K562 (cell line): ENCODE measurements at regions not wholly inside any gene's neighbourhood (a gene's known extent, or its start where the extent isn't known, plus 50 kb on each side); places are given as distances from the start of the nearest gene placed in this dataset.

Experiments used
- ATAC-seq: fragments of 200-7000 bp; cut with Tn5 transposase; 3 replicates; pipeline ENCODE4 v1.9.1; 2020; ENCODE audit warnings: moderate library complexity
- BruUV-seq: library from RNA; stranded (reverse); fragments of 400-500 nt; replicated peaks from 2 replicates; lab custom pipeline; 2021; lab: Mats Ljungman, UMichigan
- CTCF ChIA-PET: fragments of 300-600 bp; formaldehyde crosslinking; extraction: SDS; loops from one replicate; lab custom pipeline; 2021; ENCODE audit warnings: low intra/inter-chr PET ratio; lab: Yijun Ruan, JAX
- POLR2A ChIA-PET: fragments of 300-600, 350-650 bp; sonication (Branson Sonifier 250); formaldehyde crosslinking; extraction: SDS; loops from one replicate; lab custom pipeline; 2021; ENCODE audit warnings: antibody characterized with exemption, inconsistent platforms; lab: Yijun Ruan, JAX
- DNase-seq, 4 experiments: peaks; one replicate each; pipeline versions ENCODE4 v3.0.0 to v3.0.0-alpha.2; 2011 to 2018; ENCODE audit warnings: low spot score in 3 of 4, mixed read lengths in 3 of 4; ENCODE audit errors: extremely low read depth in 1 of 4
- FAIRE-seq: peaks from 2 replicates; lab custom pipeline; 2011; peaks lifted over from hg19 to GRCh38; lab: Jason Lieb, UNC
- H2AFZ ChIP-seq: 2 replicates; pipeline ENCODE4 v1.6.0; 2011; ENCODE audit warnings: low read depth, low read length, control low read depth, inconsistent platforms
- H3K27ac ChIP-seq: fragments of 200-600 bp; 3 replicates; pipeline ENCODE4 v1.8.0; 2011; ENCODE audit warnings: low read depth, mild to moderate bottlenecking, control low read depth, inconsistent platforms, low read length, moderate library complexity, mixed read lengths; ENCODE audit errors: extremely low read depth
- H3K27me3 ChIP-seq, 2 experiments: fragments of 300-600 bp in 1 of 2; 2 replicates in 1 of 2; 3 replicates in 1 of 2; pipeline versions ENCODE4 v1.6.0 to v1.8.0; 2011; ENCODE audit warnings: inconsistent platforms in 2 of 2, low read length in 2 of 2, mild to moderate bottlenecking in 1 of 2, mixed read lengths in 1 of 2, moderate library complexity in 1 of 2; ENCODE audit not compliant: control insufficient read depth in 2 of 2, insufficient read depth in 2 of 2
- H3K36me3 ChIP-seq: fragments of 300-600 bp; 3 replicates; pipeline ENCODE4 v1.8.0; 2011; ENCODE audit warnings: mild to moderate bottlenecking, low read length, inconsistent platforms; ENCODE audit not compliant: control insufficient read depth, insufficient read depth
- H3K4me1 ChIP-seq, 2 experiments: fragments of 200-600 bp in 1 of 2; replicated peaks in 1 of 2; 2 replicates in 1 of 2; 3 replicates in 1 of 2; pipeline versions ENCODE4 v1.5.1 to v1.8.0; 2011; ENCODE audit warnings: inconsistent platforms in 2 of 2, low read length in 2 of 2, mild to moderate bottlenecking in 1 of 2, mixed read lengths in 1 of 2, moderate library complexity in 1 of 2; ENCODE audit not compliant: control insufficient read depth in 2 of 2, insufficient read depth in 2 of 2
- H3K4me2 ChIP-seq: 2 replicates; pipeline ENCODE4 v1.6.1; 2011; ENCODE audit warnings: low read length, control low read depth, inconsistent platforms, mixed read lengths; ENCODE audit not compliant: insufficient read depth
- H3K4me3 ChIP-seq: fragments of 200-600 bp; sonication (generic), shearing (Covaris generic); 2 replicates; pipeline ENCODE4 v1.5.1; 2016; ENCODE audit warnings: control low read depth, inconsistent platforms
- H3K79me2 ChIP-seq: fragments of 200-600 bp; 3 replicates; pipeline ENCODE4 v1.8.0; 2011; ENCODE audit warnings: low read length, inconsistent platforms; ENCODE audit not compliant: control insufficient read depth, insufficient read depth
- H3K9ac ChIP-seq, 2 experiments: 2 replicates each; pipeline versions ENCODE4 v1.6.0 to v1.6.1; 2011; ENCODE audit warnings: low read depth in 2 of 2, low read length in 2 of 2, control low read depth in 1 of 2, inconsistent platforms in 1 of 2, mild to moderate bottlenecking in 1 of 2, mixed read lengths in 1 of 2; ENCODE audit not compliant: insufficient read depth in 1 of 2
- H3K9me1 ChIP-seq: one replicate; pipeline ENCODE4 v1.6.0; 2011; ENCODE audit warnings: inconsistent platforms, mild to moderate bottlenecking, low read length, moderate library complexity; ENCODE audit not compliant: control insufficient read depth, insufficient read depth
- H3K9me3 ChIP-seq: replicated peaks from 2 replicates; pipeline ENCODE4 v1.5.1; 2011; ENCODE audit warnings: low read depth, low read length, inconsistent platforms; ENCODE audit not compliant: control insufficient read depth, insufficient read depth
- H4K20me1 ChIP-seq: replicated peaks from 2 replicates; pipeline ENCODE4 v1.6.1; 2011; ENCODE audit warnings: low read length, inconsistent platforms, mixed read lengths; ENCODE audit not compliant: control insufficient read depth, insufficient read depth
- BDP1 ChIP-seq: IDR thresholded peaks from 3 replicates; pipeline ENCODE4 v1.6.1; 2011; ENCODE audit not compliant: insufficient read length, insufficient read depth
- CTBP1 ChIP-seq: fragments of 450-650 bp; IDR thresholded peaks from 2 replicates; pipeline ENCODE4 v1.6.1; 2016; ENCODE audit warnings: borderline replicate concordance
- FOSL1 ChIP-seq: fragments of 200-800 bp; sonication (Bioruptor generic); conservative IDR thresholded peaks from 2 replicates; pipeline ENCODE4 v1.6.1; 2016; ENCODE audit warnings: missing genetic modification characterization, missing compliant biosample characterization
- STAG1 ChIP-seq: sonication (generic); formaldehyde crosslinking; IDR thresholded peaks from 2 replicates; pipeline ENCODE4 v1.5.0; 2020; ENCODE audit warnings: missing genetic modification reagents, borderline replicate concordance
- WGBS: fragments of 100-300 bp; shearing (Covaris generic); methylation state at CpG from one replicate; pipeline ENCODE4 v1.1.6; 2016; ENCODE audit warnings: low coverage, mixed read lengths; ENCODE audit not compliant: insufficient coverage; ENCODE audit errors: missing lambda C conversion rate; 5-methylcytosine and 5-hydroxymethylcytosine counted together
- in situ Hi-C: fragments of 300-500 bp; cut with MboI; formaldehyde crosslinking; loops from 4 replicates; pipeline ENCODE4 v1.15.0; 2018; ENCODE audit warnings: inconsistent platforms, mixed read lengths
- intact Hi-C: fragments of 100-400 bp; cut with micrococcal nuclease; formaldehyde crosslinking; loops from 2 replicates; pipeline ENCODE4 v1.14.2; 2022
- TF ChIP-seq, protein P1 (sequence below), 2 experiments: fragments of 450-650 bp; IDR thresholded peaks; 2 replicates each; pipeline ENCODE4 v1.6.1; 2016

DNA sequence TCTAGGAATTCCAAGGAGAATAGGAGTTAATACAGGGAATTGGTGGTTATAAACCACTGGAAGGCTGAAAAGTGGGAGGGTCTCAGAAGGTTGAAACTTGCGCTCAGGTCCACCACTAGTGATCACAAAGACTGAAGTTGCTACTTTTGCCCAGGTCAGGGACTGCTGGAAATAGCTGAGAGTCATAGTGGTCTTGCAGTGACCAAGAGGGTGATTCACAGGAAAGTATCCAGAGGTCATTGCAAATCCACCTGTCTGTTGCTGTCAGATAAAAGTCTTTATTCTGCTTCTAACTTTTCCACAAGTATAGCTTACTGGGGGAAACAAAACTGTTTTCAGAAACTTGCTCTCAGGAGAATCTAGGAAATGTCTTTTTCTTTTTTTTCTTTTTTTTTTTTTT lies 211.5 kb upstream of the PRSS1 start:
- POLR2A ChIA-PET: no interaction called here
- Histone ChIP-seq H3K4me3 (no peak overlapping the region), H3K4me1 (no peaks in the 10 kb centered on the region), H3K79me2 (no peaks in the 10 kb centered on the region), H3K27me3 (peaks cover 0 to 3% of the 10 kb centered on the region in 2 experiments; a peak in 3 of 5 replicates), H3K36me3 (no peaks in the 10 kb centered on the region), H3K9ac (no peak overlapping the region), H3K9me1 (no peaks in the 10 kb centered on the region), H2AFZ (no peak overlapping the region), H3K4me2 (no peak overlapping the region), H4K20me1 (no peaks in the 10 kb centered on the region), H3K27ac (no peak overlapping the region), H3K9me3 (no peaks in the 10 kb centered on the region)
- CTCF ChIA-PET: no interaction called here
- ATAC-seq (no peak), DNase-seq (no peak), FAIRE-seq (no peak)
- in situ Hi-C loops (no loop called here), intact Hi-C loops (no loop called here)
- TF ChIP-seq CTBP1 (no peak), FOSL1 (tag) (peak; percentile 69), BDP1 (no peak)
- 5% methylated on average over 1 of the region's 1 CpG for WGBS
- no TSS peak for BruUV-seq

DNA sequence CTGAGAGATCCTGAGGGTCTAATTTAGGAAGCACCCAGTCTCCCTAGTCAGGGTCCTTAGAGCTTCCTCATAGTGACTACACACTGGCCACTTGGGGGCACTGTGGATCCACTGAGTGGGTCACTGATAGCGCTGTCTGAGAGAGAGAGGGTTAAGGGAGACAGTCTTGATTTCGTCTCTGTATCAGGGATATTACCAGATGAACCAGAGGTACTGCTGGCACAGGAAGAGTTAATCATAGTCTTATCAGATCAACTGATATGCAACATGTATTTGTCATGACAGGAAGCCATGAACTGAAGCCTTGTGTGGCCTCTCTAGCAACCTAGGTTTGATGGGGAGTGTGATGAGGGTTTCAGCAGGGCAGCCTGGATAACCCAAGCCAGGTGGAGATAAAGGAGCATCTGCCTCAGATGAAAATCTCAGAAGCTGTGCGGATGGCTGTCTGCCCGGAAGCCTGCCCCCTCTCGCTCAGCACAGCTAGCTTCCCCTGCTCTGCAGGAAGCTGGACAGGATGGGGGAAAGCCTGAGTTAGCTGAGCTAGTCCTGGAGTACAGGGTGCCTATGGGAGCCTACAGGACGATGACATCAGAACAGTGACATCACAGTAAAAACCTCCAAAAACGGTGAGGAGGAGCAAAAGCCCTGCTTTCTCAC lies 214.0 kb upstream of the PRSS1 start:
- no peaks in the 10 kb centered on the region for H3K9me3 ChIP-seq
- H3K9me1 ChIP-seq: no peaks in the 10 kb centered on the region
- no peak overlapping the region for H2AFZ ChIP-seq
- no peaks in the 10 kb centered on the region for H3K36me3 ChIP-seq
- ChIA-PET POLR2A (interaction anchor here (0.6 to 0.9 kb wide), 3 partner anchors 11 to 278 kb away, joined by 3 to 5 read pairs (median 3); no protein-coding TSS in a partner anchor), CTCF (interaction anchor here (0.6 to 2.1 kb wide), 3 partner anchors 14 to 468 kb away, joined by 3 to 17 read pairs (median 3); no protein-coding TSS in a partner anchor)
- no peak overlapping the region for H3K27ac ChIP-seq
- ATAC-seq (peak; percentile 100), DNase-seq (peak; percentile 61 to 82 (median 70)), FAIRE-seq (no peak)
- in situ Hi-C loops: no loop called here
- under 1% methylated on average over 7 of the region's 7 CpGs for WGBS
- no peaks in the 10 kb centered on the region for H3K4me1 ChIP-seq
- no TSS peak for BruUV-seq
- peaks cover 0 to 3% of the 10 kb centered on the region in 2 experiments; a peak in 3 of 5 replicates for H3K27me3 ChIP-seq
- no peak overlapping the region for H3K9ac ChIP-seq
- no peaks in the 10 kb centered on the region for H3K79me2 ChIP-seq
- intact Hi-C loops: loop anchor here (1.0 kb wide), 2 partner anchors 69 to 248 kb away; no protein-coding TSS in a partner anchor
- no peak overlapping the region for H3K4me2 ChIP-seq
- no peaks in the 10 kb centered on the region for H4K20me1 ChIP-seq
- H3K4me3 ChIP-seq: no peak overlapping the region
- TF ChIP-seq STAG1 (CRISPR knock-in tag): 0 out of 2 replicates have a peak, but pooled peaks have one; percentile 30
- TF ChIP-seq, protein P1, sequence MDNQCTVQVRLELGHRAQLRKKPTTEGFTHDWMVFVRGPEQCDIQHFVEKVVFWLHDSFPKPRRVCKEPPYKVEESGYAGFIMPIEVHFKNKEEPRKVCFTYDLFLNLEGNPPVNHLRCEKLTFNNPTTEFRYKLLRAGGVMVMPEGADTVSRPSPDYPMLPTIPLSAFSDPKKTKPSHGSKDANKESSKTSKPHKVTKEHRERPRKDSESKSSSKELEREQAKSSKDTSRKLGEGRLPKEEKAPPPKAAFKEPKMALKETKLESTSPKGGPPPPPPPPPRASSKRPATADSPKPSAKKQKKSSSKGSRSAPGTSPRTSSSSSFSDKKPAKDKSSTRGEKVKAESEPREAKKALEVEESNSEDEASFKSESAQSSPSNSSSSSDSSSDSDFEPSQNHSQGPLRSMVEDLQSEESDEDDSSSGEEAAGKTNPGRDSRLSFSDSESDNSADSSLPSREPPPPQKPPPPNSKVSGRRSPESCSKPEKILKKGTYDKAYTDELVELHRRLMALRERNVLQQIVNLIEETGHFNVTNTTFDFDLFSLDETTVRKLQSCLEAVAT (IDR thresholded peaks at IDR 0.05): 0 out of 4 replicates have a peak, but pooled peaks of 1 of the 2 experiments have one; percentile 23
